Middle frontal gyrus (tissue), 1 donor: ENCODE measurements at regions not wholly inside any gene's neighbourhood (a gene's known extent, or its start where the extent isn't known, plus 50 kb on each side); places are given as distances from the start of the nearest gene placed in this dataset.

Experiments
- DNase-seq: peaks from one replicate; pipeline ENCODE4 v3.0.0-alpha.2; 2015; ENCODE audit warnings: low spot score; ENCODE audit errors: extremely low spot score

DNA sequence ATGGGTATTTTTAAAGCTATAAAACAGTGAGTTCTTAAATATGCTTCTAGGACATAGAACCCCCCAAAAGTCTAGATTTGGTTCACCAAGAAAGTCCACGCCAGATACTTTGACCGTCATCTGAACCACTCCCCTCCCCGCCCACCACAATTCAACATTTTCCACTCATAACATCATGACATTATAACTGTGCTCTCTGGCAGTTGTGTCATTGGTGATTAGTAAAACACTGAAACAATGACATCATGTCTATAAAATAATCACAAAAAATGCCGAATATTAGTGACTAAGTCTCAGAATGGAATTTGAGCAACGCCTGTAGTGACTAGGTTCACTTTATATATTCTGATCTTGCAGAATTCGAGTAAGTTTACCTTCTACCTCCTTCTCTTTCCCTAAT, 732.3 kb downstream of the FGF9 start:
- no peak for DNase-seq

DNA sequence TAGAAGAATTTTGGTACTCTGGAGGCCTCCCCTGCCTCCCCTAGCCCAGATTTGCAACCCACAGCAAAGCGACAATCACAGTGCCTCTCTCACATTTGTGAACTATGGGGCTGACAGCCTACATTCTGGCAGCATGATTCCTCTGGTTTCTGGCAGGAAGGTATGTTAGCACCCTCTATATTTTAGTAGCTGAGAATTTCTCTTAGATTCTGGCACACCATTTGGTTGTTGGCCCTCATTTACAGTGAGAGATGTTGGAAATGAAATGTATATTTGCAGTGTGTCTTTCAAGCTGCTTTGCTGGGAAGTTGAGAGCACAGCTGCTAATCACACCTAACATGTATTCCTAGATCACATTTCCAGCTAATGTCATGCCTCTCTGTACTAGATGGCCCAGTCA, 735.0 kb downstream of the FGF9 start:
- DNase-seq, result no peak

DNA sequence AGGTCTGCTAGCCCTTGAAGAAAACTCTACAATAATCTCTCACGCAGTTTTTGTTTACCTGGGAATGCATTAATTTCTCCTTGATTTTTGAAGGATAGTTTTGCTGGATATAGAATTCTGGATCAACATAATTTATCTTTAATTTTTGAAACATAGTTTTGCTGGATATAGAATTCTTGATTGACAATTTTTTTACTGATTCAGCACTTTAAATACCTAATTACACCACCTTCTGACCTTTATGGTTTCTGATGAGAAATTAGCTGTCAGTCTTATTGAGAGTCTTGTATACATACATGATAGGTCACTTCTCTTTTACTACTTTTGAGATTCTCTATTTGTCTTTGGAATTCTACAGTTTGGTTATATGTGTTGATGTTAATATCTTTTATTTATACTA, 741.6 kb downstream of the FGF9 start:
- no peak for DNase-seq

DNA sequence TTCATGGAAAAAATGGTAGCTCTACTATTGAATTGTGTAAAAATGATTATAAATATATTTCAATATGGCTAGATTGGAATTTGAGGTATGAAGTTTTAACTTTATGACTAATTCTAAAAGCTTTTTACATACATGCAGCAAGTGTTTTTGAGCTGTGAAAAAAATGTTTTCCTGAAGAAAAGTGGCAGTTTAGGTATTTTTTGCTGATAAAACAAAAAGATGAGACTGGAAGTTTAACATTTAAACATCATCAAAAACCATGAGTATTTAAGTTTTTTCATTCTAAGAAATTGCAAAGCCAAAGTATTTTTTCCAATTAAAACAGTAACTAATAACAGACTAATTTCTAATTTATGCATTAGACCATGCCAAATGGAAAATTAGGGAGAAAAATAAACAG, 751.1 kb downstream of the FGF9 start:
- DNase-seq, result no peak

GRCh38 chr13:22422712-22423111, 751.8 kb downstream of the FGF9 start:
- no peak for DNase-seq

DNA sequence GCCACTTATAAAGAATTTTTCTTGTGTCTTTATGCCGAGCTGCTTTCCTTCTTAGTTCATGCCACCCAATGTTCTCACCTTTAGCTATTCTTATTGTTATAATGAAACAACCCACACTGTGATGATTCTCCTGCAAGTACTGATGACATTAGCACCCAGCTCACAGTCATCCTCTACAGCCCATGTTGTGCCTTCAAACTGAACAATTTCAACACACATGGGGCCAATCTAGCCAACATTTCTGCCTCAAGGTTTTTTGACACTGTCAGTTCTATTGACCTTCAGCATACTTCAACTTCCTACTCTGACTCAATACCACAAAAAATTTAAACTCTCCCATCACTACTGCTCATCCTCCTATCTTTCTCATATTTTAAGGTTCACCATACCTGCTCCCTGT, 752.4 kb downstream of the FGF9 start:
- no peak for DNase-seq

DNA sequence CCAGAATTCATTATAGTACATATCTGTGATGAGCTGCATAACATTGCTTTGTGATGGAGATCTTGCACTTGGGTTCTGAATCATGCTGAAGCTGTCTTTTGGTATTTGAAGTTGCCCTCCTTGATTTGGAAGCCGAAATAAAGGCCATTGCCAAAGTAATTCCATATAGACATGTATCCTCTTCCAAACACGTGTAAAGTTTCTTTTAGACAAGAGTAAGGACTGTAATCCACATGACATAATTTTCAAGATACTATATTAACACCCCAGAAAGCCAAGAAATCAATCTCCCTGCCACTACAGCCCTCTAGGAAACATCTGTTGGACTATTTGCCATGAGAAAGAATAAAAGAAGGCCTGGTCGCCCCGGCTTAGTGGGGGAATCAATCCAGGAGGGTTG, 754.2 kb downstream of the FGF9 start:
- no peak for DNase-seq

GRCh38 chr13:22427066-22427465, 753.7 kb upstream of the SGCG start:
- no peak for DNase-seq

- no peak for DNase-seq
These were observed 753.0 kb upstream of the SGCG start for GRCh38 chr13:22427783-22428182.

DNA sequence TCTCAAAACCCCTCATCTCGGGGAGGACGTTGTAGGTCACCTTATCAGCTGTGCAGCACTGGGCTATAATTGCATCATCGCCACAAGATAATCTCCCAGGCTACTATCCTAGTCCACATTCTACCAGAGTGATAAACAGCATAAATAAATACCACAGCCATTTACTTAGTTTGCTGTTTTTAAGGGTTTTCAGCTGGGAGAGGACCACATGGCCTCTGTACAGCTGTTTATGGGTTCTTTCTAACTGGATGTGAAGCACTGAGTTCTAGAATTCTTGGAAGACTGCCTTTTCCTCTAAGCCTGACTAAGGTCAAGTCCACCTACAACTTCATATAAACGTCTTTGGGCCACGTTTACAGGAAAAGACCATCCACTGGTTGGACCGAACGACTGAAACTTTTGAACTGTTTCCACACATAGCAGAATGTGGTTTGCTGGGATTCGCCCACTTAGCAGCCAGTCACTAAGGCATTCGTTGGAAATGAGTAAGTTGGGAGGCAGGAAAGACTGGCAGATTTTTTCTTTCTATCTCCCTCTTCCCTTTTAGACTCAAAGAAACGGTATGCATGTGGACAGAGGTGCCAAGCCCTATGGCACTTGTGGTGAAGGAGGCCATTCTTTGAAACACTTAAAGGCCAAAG, 752.5 kb upstream of the SGCG start:
- DNase-seq, result no peak

GRCh38 chr13:22432690-22433089, 748.1 kb upstream of the SGCG start:
- no peak for DNase-seq

DNA sequence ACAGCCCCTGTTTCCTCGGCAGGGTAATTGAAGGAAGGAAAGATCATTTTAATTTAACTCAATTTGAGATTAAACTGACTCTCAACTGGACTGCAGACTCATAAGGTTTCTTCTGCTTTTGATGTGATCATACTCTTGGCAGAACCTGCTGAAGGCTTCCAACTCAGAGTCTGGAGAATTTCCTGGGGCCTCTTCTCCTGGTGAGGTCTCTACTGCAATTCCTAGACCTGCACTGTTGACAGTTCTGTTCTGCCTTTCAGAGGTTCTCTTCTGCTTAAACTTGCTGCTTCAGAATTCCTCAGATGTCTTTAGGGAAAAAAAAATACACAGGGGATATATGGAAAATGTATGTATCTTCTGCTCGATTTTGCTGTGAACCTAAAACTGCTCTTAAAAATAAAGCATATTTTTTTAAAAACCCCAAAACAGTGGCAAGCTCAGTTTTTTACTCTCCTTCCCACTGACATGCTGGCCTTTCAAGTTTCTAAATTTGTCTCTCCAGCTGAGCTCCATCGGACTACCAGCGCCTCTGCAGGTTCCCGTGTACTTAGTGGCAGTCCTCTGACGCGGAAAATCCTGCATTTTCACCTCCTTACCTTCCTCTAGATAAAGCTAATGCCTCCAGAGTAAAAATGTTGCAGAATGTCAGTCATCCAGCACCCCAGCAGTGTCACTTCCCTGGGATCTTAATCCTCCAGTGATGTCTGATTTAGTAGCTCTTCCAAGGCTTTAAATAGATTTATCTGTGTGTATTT, 733.5 kb upstream of the SGCG start:
- no peak for DNase-seq

GRCh38 chr13:22449251-22449650, 731.5 kb upstream of the SGCG start:
- DNase-seq, result no peak

GRCh38 chr13:22451327-22451741, 729.4 kb upstream of the SGCG start:
- DNase-seq, result no peak

GRCh38 chr13:22454586-22454985, 726.2 kb upstream of the SGCG start:
- no peak for DNase-seq

- DNase-seq, result no peak
These were observed 725.7 kb upstream of the SGCG start for GRCh38 chr13:22455036-22455435.

GRCh38 chr13:22461854-22462490, 718.8 kb upstream of the SGCG start:
- DNase-seq, result no peak

GRCh38 chr13:22463089-22463488, 717.7 kb upstream of the SGCG start:
- DNase-seq, result no peak

DNA sequence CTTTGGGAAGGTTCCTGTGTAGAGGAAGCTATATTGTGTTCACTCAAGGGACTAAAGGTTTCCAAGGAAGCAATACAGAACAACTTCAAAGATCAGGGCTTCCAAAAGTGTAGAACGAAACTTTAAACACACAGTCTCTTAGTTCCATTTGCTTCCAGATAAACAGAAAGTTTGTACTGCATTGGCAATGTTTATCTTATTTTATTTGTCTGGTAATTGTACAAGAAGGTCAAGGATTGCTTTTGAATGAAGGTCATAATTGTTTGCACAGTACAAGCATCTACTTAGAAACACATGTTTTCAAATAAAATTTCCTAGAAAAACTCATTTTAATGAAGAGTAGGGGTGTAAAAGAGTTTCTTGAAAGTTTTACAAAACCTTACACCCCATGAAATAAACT, 712.7 kb upstream of the SGCG start:
- DNase-seq, result no peak

DNA sequence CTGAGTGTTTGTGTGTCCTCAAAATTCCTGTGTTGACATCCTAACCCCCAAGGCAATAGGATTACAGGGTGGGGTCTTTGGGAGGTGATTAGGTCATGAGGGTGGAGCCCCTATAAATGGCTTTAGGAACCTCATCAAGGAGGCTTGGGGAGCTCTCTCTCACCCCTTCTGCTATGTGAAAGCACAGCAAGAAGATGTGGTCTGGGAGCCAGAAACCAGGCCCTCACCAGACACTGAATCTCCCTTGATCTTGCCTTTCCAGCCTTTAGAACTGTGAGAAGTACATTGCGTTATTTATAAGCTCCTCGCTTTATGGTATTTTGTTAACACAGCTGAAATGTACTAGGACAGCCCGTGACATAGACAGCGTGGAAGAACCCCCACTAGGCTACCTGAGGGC, 712.0 kb upstream of the SGCG start:
- DNase-seq, result no peak

GRCh38 chr13:22469452-22469851, 711.3 kb upstream of the SGCG start:
- DNase-seq, result no peak

DNA sequence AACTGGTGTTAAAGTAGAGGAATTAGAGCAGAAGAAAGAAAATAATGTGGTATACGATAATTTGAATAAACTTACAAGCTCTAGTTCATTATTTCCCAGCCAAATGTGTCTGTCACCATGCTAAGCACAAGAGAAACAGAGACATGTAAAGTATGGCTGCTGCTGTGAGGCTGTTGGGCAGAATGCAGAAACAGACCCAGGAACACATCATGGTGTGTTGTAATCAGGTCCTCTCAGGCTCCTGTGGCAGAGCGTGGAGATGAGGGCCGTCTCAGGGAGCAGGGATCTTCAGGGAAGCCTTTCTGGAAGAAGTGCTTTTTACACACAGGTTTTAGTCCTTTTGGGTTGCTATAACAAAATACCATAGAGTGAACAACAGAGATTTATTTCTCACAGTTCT, 710.7 kb upstream of the SGCG start:
- no peak for DNase-seq

GRCh38 chr13:22482496-22483000, 698.2 kb upstream of the SGCG start:
- DNase-seq, result no peak
